Endothelial cell of umbilical vein (primary cell): ENCODE measurements at regions not wholly inside any gene's neighbourhood (a gene's known extent, or its start where the extent isn't known, plus 50 kb on each side); places are given as distances from the start of the nearest gene placed in this dataset.

Experiments
- CTCF ChIP-seq, 2 donors: IDR thresholded peaks; 1 replicate in 1 of 2; 2 replicates in 1 of 2; pipeline ENCODE4 v1.5.1; 2011; ENCODE audit warnings: low read length in 2 of 2, mild to moderate bottlenecking in 2 of 2, moderate library complexity in 2 of 2, control low read depth in 1 of 2, inconsistent platforms in 1 of 2, low read depth in 1 of 2; ENCODE audit not compliant: insufficient read depth in 1 of 2; ENCODE audit errors: extremely low read depth in 1 of 2
- POLR2A ChIP-seq: IDR thresholded peaks from 2 replicates; pipeline ENCODE4 v1.6.1; 2012; ENCODE audit warnings: low read depth, mild to moderate bottlenecking, control low read depth, low read length

- TF ChIP-seq CTCF (IDR thresholded peaks at IDR 0.05; ENCODE audit: extremely low read depth in 1 of 2, insufficient read depth in 1 of 2, low read depth in 1 of 2, low read length in 2 of 2) (no peak), POLR2A (no peak)
Observed at GRCh38 chr6:54040545-54040944, 70.7 kb upstream of the MLIP start.
